ENCODE measurements at regions not wholly inside any gene's neighbourhood (a gene's known extent, or its start where the extent isn't known, plus 50 kb on each side); places are given as distances from the start of the nearest gene placed in this dataset.

DNA sequence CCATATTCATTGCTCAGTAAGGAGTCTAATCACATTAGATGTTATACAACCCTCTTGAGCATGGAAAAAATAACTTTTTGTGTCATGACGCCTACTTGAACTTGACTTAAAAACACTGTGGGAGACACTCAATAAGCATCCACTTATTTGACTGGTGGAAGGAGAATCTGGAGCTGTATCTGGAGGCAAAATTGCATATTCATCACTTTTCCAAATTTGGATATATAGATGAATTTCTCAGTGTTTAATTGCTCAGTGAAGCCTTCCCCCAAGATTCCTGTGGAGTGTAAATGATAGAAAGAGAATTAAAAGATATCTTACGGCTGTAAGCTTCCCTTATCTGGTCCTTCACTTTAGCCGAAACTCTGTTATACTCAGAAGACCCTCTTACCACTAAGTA is 610.7 kb upstream of the ADGRL2 start:
- Histone ChIP-seq H3K36me3 (no peaks in the 10 kb centered on the region), H3K27ac (no peak overlapping the region), H3K4me1 (no peaks in the 10 kb centered on the region), H3K9me3 (peaks cover 0 to 4% (median 0%) of the 10 kb centered on the region in 4 donors), H3K27me3 (no peaks in the 10 kb centered on the region), H3K4me3 (no peak overlapping the region)
- TF ChIP-seq POLR2A (IDR thresholded peaks at IDR 0.05): no peak
- TF ChIP-seq, protein P1, sequence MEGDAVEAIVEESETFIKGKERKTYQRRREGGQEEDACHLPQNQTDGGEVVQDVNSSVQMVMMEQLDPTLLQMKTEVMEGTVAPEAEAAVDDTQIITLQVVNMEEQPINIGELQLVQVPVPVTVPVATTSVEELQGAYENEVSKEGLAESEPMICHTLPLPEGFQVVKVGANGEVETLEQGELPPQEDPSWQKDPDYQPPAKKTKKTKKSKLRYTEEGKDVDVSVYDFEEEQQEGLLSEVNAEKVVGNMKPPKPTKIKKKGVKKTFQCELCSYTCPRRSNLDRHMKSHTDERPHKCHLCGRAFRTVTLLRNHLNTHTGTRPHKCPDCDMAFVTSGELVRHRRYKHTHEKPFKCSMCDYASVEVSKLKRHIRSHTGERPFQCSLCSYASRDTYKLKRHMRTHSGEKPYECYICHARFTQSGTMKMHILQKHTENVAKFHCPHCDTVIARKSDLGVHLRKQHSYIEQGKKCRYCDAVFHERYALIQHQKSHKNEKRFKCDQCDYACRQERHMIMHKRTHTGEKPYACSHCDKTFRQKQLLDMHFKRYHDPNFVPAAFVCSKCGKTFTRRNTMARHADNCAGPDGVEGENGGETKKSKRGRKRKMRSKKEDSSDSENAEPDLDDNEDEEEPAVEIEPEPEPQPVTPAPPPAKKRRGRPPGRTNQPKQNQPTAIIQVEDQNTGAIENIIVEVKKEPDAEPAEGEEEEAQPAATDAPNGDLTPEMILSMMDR (IDR thresholded peaks at IDR 0.05): no peak
- DNase-seq (no peak), ATAC-seq (no peak)
- WGBS (ENCODE audit: insufficient coverage, low coverage, low lambda C conversion rate, missing lambda C conversion rate): 87% methylated on average over 3 of the region's 3 CpGs
- intact Hi-C loops (cut with DNase I): no loop called here

DNA sequence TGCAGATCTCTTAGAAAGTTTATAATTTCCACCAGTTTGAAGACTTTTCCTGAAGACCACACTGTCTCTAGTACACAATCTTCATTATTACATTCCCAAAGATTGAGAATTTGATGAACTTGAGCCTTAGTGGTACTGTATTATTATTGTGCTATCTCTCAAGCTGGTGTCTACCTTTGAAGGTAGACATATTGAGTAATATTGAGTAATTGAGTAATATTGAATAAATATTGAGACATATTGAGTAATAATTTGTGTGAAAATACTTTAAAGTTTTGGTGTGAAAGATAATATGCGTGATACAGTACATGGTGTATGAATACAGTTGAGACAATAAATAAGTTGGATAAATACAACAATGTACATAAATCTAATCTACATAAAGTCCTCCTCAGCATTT is 613.1 kb upstream of the ADGRL2 start:
- Histone ChIP-seq H3K36me3 (no peaks in the 10 kb centered on the region), H3K9me3 (peaks cover 0 to 4% (median 0%) of the 10 kb centered on the region in 4 donors), H3K4me3 (no peak overlapping the region), H3K27me3 (no peaks in the 10 kb centered on the region), H3K4me1 (no peaks in the 10 kb centered on the region), H3K27ac (no peak overlapping the region)
- WGBS (ENCODE audit: insufficient coverage, low coverage, low lambda C conversion rate, missing lambda C conversion rate): 47% methylated on average over 1 of the region's 1 CpG
- DNase-seq (no peak), ATAC-seq (no peak)
- no peak for TF ChIP-seq POLR2A (IDR thresholded peaks at IDR 0.05)
- TF ChIP-seq, protein P1 (IDR thresholded peaks at IDR 0.05): no peak
- intact Hi-C loops (cut with DNase I): no loop called here

DNA sequence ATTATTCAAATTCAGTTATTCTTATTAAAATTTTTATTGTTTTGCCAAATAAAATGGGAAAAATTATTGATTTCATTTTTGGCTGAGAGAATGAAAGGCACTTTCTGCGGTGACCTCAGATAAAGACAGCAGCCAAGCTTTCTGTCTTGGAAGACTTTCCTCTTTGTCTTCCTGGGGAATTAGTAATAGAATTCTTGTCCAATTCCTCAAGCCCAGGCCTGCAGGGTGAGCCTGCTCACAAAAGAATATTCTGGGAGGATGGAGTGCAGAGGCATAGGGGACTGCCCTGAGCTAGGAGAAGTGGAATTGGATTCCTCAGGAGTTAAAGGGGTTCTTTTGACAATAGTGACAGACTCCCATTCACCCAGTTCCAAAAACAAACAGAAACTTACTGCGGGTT is 614.5 kb upstream of the ADGRL2 start:
- intact Hi-C loops (cut with DNase I): no loop called here
- Histone ChIP-seq H3K4me3 (no peak overlapping the region), H3K36me3 (no peaks in the 10 kb centered on the region), H3K27me3 (no peaks in the 10 kb centered on the region), H3K27ac (no peak overlapping the region), H3K4me1 (no peaks in the 10 kb centered on the region), H3K9me3 (peaks cover 0 to 4% (median 2%) of the 10 kb centered on the region in 4 donors)
- DNase-seq: no peak
- TF ChIP-seq POLR2A (IDR thresholded peaks at IDR 0.05): no peak
- TF ChIP-seq, protein P1 (IDR thresholded peaks at IDR 0.05): no peak
- 93% methylated on average over 2 of the region's 2 CpGs for WGBS (ENCODE audit: insufficient coverage, low coverage, low lambda C conversion rate, missing lambda C conversion rate)
- no peak for ATAC-seq

DNA sequence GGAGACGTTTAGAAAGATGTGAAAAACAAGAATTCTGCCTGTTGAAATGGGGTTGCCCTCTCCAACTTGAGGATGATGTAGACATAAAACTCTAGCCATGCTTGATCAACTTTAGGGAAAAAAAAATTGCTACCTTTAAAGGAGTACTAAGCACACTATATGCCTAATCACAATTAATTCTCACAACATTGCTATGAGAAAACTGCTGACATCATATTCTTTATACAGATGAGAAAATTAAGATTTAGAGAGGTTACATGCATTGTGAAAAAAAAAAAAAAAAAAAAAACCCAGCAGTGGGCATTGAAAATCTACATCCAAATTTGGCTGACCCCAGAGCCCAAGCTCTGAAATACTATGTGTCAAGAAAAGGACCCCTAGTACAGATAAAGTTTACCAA is 617.2 kb upstream of the ADGRL2 start:
- Histone ChIP-seq H3K4me1 (no peaks in the 10 kb centered on the region), H3K9me3 (peaks cover 0 to 7% (median 2%) of the 10 kb centered on the region in 4 donors), H3K4me3 (no peak overlapping the region), H3K27me3 (no peaks in the 10 kb centered on the region), H3K36me3 (no peaks in the 10 kb centered on the region), H3K27ac (no peak overlapping the region)
- DNase-seq (no peak), ATAC-seq (no peak)
- 50% methylated on average over 1 of the region's 1 CpG for WGBS (ENCODE audit: insufficient coverage, low coverage, low lambda C conversion rate, missing lambda C conversion rate)
- TF ChIP-seq POLR2A (IDR thresholded peaks at IDR 0.05): no peak
- TF ChIP-seq, protein P1 (IDR thresholded peaks at IDR 0.05): no peak
- intact Hi-C loops (cut with DNase I): no loop called here

DNA sequence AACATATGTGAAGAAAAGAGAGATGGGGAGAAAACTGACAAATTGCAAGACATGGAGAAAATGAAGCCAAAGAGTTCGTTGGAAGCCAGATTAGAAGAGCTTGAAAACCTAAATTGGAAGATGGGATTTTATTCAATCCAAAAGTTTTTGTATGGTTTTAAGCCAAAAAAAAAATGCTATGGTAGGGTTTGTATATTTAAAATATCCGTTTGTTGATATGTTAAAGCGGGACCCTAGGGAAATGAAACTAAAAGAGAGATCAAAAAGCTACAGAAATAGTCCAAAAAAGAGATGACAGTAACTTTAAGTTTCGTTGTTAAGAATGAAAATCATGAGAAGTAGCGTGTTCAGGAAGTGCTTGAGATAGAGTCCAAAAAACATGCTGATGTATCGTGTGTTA is 617.7 kb upstream of the ADGRL2 start:
- no peaks in the 10 kb centered on the region for H3K4me1 ChIP-seq
- intact Hi-C loops (cut with DNase I): no loop called here
- H3K36me3 ChIP-seq: no peaks in the 10 kb centered on the region
- DNase-seq (no peak), ATAC-seq (no peak)
- TF ChIP-seq POLR2A (IDR thresholded peaks at IDR 0.05): no peak
- TF ChIP-seq, protein P1 (IDR thresholded peaks at IDR 0.05): no peak
- H3K27me3 ChIP-seq: no peaks in the 10 kb centered on the region
- WGBS (ENCODE audit: insufficient coverage, low coverage, low lambda C conversion rate, missing lambda C conversion rate): 56% methylated on average over 6 of the region's 6 CpGs
- H3K4me3 ChIP-seq: no peak overlapping the region
- H3K27ac ChIP-seq: no peak overlapping the region
- peaks cover 0 to 7% (median 2%) of the 10 kb centered on the region in 4 donors for H3K9me3 ChIP-seq

All from right lobe of liver (tissue), 6 donors.